Embryonic facial prominence (tissue), 1 donor: ENCODE measurements at regions not wholly inside any gene's neighbourhood (a gene's known extent, or its start where the extent isn't known, plus 50 kb on each side); places are given as distances from the start of the nearest gene placed in this dataset.

ENCODE experiments used
- DNase-seq: peaks from one replicate; pipeline ENCODE4 v3.0.0-alpha.2; 2016; ENCODE audit errors: extremely low spot score

DNA sequence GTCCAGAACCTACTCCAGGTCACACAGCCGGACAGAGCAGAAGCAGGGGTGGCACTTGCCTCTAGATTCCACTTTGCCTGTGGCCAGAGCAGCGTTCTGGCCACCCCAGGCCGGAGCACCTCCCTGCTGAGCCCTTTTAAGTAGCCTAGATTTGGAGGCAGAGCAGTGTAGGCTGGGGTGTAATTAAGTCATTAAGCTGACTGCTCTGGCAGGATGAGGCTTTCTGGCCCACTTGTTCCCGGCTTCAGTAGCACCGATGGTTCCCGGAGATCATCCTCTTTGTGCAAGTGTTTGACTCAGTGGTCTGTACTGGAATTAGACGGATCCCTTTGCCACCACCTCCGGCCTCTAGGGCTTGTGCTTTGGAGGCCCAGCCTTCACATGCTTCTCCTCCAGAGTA is 281.9 kb upstream of the ANKRD55 start:
- no peak for DNase-seq

DNA sequence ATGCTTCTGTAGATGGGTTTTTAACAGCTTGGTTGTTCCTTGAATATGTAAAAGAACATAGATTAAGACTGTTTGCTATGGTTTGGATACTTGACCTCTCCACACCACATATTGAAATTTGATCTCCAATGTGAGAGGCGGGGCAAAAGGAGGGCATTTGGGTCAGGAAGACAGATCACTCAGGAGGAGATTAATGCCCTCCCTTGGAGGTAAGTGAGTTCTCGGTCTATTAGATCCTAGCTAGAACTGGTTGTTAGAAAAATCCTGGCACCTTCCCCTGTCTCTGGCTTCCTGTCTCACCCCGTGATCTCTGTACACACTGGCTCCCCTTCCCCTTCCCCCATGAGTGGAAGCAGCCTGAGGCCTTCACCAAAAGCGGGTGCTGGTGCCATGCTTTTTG is 281.1 kb upstream of the ANKRD55 start:
- no peak for DNase-seq

DNA sequence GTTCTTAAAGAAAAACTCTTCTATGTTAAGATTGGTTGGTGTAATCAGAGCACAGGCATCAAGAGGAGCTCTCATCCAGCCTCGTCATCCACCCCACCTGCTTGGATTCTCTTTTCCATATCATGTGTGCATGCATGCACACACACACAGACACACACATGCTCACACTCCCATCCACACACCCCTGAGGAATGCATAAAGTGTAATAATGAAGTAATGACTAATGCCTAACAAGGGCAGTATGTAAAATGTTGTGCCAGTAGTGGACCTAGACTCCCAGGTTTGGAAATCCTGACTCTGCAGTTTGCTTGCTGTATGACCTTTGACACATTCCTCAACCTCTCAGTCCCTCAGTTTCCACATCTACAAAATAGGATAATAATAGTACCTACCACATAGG is 280.0 kb upstream of the ANKRD55 start:
- no peak for DNase-seq

DNA sequence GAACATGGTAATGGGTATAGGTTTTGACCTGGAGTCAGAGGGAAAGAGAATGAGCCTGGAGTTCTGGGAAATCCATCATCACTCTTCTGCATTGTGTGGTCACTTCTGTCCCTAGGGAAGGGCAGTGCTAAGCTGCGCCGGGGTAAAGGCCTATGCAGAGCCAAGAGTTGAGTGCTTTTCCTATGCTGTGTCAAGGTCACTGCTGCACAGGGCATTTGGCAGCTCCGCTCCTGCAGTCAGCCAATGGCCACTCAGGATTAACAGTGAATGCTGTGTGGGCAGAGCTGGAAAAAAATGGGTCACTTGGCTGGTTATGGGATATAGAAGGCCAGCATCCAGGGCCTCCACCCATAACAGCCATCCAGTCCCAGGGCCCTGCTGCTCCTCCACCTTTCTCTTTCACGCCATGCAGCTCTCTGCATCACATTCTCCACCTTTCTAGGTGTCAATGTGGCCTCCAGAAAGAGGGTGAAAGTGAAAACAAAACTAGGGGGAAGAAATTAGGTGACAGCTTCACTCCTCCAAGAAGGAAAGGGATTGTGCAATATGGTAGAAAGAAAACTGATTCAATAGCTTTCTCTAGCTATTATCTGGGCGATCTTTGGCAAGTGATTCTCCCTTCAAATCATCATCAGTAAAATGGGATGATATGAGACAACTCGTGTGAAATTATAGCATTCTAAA is 279.3 kb upstream of the ANKRD55 start:
- no peak for DNase-seq

DNA sequence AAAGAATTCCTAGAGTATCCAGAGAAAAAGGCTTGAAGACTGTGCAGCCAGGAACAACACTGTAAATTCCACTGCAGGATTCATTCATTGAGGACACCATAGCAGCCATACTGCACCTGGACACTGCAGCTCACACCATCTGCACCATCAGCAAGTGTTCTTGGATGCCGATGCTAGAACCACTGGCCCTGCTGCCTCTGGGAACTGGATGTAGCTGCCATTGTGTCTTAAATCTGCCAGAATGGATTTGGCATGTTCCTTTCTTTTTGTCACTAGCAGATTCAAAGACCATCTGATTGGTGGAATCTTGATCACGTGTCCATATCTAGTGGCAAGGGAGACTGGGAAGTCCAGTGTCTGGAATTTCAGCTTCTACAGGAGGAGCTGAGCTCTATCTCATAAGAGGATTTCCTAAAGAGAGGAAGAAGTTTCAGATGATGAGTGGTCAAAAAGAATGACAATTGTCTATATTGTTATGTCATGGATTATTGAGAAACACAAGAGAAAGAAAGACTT is 278.3 kb upstream of the ANKRD55 start:
- no peak for DNase-seq

DNA sequence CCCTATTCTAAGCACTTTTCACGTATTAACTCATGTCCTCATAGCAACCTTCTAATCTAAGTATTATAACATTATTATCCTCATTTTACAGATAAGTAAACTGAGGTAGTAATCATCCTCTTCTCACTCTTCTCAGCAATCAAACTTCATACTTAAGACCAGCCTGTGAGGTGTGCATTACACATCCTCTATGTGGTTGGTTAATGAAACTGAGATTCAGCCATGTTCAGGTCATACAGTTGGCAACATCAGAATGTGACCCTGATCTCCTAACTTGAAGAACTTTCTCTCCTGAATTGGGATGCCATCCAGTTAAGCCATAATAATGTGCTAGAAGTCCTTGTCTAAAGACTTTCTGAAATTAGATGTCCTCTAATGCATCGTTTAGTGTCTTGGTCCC is 275.1 kb upstream of the ANKRD55 start:
- no peak for DNase-seq

DNA sequence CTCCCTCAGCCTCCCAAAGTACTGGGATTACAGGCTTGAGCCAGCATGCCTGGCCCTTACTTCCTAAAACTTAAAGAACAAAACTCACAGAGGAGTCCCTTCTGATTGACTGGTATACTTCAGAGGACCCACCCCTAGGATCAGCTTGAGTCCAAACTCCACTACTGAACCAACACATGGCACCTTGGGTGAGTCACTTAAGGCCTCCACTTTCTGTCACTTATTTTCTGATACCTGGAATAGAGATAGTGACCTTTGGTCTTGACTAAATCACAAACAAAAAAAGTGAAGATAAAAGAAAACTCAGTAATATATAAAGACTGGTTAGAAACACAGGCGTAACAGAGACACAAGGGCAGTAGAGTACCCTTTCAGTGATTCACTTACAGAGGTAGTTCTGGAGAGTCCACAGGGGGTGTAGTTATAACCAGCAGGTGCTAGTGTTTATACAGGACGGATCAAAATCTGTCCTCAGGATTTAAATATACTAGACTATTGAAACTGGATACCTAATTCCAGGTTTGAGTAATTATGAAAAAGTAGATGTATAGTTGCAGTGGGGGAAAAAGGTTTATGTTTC is 274.3 kb upstream of the ANKRD55 start:
- no peak for DNase-seq

DNA sequence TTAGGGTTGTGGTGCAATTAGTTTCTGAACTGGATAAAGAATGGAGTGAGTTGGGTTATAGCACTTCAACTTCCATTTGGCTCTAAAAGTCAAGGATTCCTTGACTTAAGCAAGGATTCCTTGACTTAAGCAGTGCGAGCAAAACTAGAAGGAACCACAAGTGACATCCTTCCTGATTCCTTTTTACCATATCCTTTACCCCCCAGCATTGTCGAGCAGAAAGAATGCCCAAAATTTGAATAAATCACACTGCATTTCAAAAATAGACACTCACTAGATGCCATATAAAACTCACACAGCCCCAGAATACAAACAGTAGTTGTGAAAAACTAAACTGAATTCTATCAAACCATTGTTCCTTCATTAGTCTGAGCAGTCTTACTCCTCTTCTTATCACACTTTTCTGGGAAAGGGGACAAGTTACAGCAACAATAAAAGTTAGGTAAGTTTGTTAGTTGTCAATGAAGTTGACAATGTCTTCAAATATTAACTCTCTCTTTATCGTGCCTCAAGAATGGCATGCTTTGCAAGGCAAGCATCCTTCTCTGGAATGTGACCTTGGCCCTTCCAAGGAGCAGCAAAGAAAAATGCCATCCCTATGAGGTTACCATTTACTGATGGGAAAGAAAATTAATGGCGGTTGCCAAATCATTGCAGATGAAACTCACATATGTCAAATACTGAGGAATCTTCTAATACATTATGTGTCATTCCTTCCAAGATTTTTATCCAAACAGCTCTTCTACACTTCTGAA is 273.3 kb upstream of the ANKRD55 start:
- DNase-seq, result no peak

DNA sequence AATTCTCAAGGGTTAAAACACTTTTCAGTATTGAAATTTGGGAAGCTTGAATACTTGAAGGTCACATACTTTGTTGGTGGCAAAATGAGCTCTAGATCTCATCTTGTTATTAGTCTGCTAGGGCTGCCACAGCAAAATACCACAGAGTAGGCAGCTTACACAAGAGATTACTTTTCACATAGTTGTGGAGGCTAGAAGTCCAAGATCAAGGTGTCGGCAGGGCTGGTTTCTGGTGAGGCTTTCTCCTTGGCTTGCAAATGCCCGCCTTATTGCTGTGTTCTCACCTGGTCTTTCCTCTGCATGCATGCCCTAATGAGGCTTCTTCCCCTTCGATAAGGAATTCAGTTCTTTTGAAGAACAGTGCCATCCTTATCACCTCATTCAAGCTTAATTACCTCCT is 270.8 kb upstream of the ANKRD55 start:
- no peak for DNase-seq

DNA sequence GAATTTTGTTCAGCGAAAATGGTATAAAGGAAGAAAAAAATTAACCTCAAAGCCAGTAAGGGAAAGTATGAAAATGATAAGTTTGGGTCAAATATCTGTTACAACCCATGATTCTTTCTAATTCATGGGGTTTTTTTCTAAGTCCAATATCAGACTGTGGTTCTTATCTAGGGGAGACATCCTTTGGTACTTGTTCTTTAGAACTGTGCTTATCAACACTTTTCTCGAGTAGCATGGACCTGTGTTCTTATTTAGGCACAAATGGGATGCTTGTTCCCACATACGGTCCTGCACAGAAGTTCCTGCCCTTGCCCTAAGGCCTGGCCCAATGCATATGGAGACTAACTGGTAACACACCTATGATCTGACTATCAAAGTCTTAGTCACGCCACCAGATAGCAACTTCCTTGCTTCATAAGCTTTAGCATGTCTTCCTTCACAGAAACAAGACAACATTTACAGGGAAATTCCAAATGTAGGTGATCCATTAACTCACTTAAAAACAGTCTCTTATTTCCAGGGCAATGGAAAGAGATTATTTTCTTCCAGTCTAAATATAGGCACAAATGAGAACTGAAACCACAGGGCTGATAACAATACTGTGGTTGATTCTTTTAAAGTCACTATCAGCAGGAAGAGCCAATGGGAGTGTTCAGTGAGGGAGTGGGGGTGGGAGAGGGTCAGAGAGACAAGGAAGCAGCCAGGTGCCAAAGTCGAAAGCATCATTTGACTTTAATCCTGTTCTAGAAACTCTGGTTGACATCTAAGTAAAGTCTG is 268.8 kb upstream of the ANKRD55 start:
- DNase-seq, result no peak

DNA sequence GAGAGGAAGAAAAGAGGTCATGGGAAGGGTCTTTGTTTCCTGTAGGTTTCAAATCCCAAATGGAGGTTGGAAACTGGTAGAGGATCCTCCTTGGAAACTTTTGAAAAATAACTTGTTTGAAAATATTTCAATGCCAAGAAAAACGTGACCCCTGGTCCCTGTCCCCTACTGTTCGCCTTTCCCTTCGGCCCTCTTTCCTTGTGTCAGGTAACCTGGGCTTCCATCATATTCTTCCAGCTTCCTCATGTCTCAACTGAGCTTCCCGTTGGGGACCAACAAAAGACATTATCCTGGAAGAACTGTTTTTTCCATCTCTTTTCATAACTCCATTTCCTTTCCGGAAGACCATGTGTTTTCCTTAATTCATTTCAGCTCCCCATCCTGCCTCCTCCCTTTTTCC is 266.8 kb upstream of the ANKRD55 start:
- no peak for DNase-seq

DNA sequence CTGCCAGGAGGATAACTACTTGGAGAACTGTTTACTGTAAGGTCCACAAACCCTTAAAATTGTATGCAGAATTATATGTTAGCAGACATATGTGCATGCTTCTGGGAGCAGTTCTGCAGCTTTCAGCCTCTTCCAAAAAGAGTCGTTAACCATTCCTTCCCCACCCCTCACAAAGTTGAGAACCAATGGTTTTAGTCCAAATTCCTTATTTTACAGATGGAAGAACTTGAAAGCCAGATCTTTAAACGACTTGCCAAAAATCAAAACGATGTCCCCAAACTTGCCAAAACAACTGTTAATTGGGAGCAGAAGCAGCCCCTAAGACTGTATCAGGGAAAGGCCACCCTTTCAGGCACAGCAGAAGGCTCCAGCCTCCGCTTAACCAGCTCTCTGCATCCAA is 266.4 kb upstream of the ANKRD55 start:
- no peak for DNase-seq

DNA sequence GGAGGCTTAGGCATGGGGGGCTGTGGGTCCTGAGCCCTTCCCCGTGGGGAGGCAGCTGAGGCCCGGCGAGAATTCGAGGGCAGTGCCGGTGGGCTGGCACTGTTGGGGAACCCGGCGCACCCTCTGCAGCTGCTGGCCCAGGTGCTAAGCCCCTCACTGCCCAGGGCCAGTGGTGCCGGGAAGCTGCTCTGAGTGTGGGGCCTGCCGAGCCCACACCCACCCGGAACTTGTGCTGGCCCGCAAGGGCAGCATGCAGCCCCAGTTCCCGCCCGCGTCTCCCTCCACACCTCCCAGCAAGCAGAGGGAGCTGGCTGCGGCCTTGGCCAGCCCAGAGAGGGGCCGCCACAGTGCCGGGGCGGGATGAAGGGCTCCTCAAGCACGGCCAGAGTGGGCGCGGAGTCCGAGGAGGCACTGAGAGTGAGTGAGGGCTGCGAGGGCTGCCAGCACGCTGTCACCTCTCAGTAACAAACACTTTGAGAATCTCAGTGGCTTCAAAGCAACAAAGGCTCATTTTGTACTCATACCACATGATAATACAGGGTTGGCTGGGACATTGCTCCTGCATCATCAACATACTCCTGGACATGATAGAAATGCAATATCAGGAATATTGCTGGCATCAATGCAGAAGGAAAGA is 265.7 kb upstream of the ANKRD55 start:
- DNase-seq, result no peak

DNA sequence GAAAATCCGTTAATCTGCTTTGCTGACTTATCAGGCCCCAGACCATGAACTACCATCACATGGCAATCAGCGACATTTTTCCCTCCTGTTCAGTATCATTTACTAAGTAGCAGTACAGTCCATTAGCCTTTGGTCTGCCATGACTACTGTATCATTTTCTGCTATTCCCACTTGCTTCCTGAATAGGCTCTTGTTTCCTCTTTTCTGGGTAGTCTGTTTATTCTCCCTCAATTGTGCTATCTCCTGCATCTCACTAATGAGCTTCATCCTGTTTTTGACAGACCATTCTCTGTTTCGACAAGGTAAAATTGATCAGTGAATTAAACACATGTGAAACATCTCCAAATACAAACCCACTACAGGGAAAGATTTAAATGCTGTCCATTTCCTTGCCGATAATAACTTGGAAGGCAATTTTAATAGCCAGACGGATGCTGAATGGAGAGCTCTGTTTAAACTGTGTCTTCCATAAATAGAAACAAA is 263.5 kb upstream of the ANKRD55 start:
- DNase-seq, result no peak

DNA sequence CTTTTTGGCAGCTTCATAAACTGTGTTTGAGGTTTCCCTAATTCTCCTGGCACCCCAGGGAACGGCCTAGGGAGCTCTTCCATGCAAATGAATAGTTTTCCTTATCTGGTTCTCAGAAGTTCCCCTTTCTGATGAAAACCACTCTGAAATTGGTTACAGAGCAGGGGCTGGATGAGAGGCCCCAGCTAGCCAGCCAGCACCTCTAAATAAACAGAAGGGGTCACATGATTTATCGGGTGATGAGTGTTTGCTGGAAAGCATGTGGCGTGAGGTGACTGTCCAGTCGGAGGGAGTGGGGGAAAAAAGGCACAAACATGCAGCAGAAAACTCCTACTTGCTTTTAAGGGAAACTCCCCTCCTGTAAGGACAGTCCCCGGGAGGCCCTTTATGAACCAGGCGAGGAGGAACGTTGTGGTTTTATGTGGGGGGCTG is 261.2 kb upstream of the ANKRD55 start:
- DNase-seq, result no peak

DNA sequence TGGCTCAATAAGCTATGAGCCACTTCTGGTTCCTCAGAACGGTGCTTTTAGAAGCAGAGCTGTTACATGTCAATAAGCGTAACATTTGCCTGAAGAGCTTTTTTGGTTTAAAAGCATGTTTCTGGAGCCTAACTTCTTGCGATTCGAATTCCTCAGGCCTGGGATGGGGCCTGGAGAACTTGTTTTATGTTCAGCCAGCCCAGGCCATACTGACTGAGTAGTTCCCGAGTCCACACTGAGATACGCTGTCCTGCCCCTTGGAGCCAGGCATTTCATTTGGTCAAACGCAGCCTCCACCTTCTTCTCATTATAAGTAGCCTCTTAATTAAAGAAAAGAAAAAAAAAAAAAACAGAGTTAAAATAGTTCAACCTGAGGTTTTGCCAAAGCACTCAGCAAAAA is 260.6 kb upstream of the ANKRD55 start:
- DNase-seq, result no peak

DNA sequence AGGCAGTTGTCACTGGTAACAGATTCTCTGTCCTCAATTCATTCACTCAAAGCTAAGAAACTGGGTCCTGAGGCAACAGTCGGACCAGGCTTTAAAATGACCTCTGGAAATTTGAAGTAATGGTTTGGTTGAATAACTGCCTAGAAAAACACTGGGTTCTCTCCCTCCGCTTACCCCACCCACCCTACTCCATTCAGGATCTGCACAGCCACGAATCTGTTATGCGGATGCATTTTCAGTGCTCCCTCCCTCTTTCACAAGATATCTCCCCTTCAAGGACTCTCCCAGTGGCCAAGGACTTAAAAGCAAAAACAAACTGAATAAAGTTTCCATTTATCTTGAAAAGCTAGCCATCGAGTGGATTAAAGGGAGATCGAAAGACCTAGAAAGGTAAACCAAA is 260.2 kb upstream of the ANKRD55 start:
- no peak for DNase-seq

DNA sequence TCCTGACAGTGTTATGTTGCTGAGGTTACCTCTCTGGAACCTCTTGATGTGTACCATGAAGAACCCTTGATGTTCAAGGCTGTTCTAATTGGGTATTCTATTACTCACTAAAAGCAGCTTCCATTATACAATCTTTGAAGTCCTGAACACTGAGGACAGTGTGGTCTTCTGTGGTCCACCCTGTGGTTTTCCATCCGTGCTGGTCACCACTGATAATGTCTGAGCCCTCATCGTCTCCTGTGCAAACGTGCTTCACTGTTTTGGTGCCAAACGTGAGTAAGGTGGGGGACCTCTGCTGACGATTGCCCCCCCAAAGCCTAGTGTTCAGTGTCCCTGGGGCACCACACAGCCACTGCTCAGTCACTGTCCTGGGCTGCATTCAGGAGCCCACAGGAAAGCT is 259.7 kb upstream of the ANKRD55 start:
- no peak for DNase-seq

DNA sequence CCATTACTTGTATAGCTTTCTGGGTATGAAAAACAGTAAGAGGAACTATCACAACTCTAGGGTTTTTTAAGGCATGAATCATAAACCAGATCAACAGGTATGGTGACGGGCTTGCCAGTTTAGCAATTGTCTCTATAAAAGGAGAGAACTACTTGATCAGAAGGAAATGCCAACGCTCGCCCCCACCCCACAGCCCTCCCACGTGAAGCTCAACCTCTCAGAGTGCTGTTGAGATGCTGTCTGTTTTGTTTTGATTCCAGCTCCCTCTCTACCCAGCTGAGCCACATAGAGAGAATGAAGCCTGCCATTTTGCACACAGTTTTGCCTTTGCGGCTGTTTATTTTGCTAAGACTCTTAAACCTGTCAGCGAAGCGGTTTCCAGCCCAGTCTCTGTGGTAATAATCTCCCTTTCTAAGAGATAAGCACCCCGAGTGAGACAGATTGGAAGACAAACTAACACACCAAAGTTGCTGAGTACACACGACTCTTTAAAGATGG is 257.9 kb upstream of the ANKRD55 start:
- DNase-seq, result no peak

DNA sequence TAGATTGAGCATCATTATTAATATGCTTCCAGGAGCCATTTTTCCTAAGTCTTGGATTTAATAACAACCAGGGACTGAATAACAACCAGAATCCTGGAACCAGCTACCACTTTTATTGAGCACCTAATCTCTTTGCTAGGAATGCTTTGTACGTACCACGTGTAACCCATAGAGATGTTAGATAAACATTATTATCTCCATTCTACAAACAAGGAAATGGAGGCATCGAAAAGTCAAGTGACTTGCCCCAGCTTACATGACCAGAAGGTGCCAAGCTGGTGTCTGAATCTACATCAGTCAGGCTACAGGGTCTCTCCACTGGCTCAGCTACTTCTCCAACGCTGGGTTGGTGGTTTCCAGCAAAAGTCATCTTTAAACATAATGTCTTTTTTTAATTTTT is 256.1 kb upstream of the ANKRD55 start:
- no peak for DNase-seq

DNA sequence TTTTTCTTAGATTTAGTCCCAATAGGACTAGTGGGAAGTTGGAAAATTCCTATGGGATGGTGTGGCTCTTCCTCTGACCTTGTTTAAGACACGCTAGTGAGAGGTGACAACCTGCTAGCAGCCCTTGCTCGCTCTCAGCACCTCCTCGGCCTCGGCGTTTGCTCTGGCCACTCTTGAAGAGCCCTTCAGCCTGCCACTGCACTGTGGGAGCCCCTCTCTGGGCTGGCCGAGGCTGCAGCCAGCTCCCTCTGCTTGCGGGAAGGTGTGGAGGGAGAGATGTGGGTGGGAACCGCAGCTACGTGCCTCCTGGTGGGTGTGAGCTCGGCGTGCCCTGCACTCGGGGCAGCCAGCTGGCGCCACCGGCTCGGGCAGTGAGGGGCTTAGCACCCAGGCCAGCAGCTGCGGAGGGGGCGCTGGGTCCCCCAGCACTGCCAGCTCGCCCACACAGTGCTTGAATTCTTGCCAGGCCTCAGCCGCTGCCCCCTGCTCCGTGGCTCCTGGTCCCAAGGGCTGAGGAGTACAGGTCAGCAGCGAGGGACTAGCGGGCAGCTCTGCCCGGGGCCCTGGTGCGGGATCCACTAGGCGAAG is 254.5 kb upstream of the ANKRD55 start:
- DNase-seq, result no peak
